Suprapubic skin (tissue), 3 donors: ENCODE measurements at regions not wholly inside any gene's neighbourhood (a gene's known extent, or its start where the extent isn't known, plus 50 kb on each side); places are given as distances from the start of the nearest gene placed in this dataset.

Source experiments
- CTCF ChIP-seq, 2 donors: fragments of 200-600 bp in 1 of 2; fragments of 450-650 bp in 1 of 2; sonication (generic) in 1 of 2; IDR thresholded peaks; one replicate each; pipeline ENCODE4 v1.5.1; 2016 to 2019; ENCODE audit warnings: antibody characterized with exemption in 2 of 2, mild to moderate bottlenecking in 1 of 2, moderate library complexity in 1 of 2
- POLR2A ChIP-seq, 2 donors: fragments of 450-650 bp; IDR thresholded peaks; one replicate each; pipeline ENCODE4 v1.6.1; 2017; ENCODE audit warnings: antibody characterized with exemption in 2 of 2, mild to moderate bottlenecking in 2 of 2, moderate library complexity in 2 of 2

DNA sequence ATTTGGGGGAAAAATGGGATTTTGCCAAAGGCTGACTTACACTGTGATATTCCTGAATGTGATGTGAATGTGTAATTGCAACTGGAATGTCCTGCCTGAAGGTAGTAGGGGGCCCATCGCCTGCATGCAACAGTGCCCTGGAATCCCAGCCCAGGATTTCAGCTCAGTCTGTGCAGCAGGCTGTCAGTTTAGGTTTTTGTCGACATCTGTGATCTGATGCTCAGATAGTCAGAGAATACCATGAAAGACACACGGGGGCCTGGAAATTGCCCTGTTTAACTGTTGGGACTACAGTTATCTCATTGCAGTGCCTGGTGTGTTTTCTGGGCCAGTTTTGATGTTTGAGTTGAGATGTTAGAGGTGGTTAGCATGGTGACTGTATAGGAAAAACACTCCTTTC lies 84.5 kb upstream of the HK2 start:
- TF ChIP-seq CTCF (IDR thresholded peaks at IDR 0.05) (no peak), POLR2A (IDR thresholded peaks at IDR 0.05) (no peak)
